ENCODE measurements at regions not wholly inside any gene's neighbourhood (a gene's known extent, or its start where the extent isn't known, plus 50 kb on each side); places are given as distances from the start of the nearest gene placed in this dataset.

- TF ChIP-seq CTCF (IDR thresholded peaks at IDR 0.05; ENCODE audit: insufficient read depth in 1 of 2, low read depth in 1 of 2, low read length in 1 of 2, severe bottlenecking in 1 of 2, unreplicated experiment in 1 of 2) = no peak
- H3K4me1 Mint-ChIP-seq (ENCODE audit: low read depth, unreplicated experiment) = peaks cover 6% of the 10 kb centered on the region
- no peaks in the 10 kb centered on the region for H3K27me3 ChIP-seq (replicated peaks; ENCODE audit: control insufficient read depth, insufficient read depth, low read length)
- H3K36me3 Mint-ChIP-seq (ENCODE audit: insufficient read depth, unreplicated experiment) = no peaks in the 10 kb centered on the region
- no peak for DNase-seq
- 0 out of 2 replicates have a peak, but pooled peaks cover 4% of the 10 kb centered on the region for H3K9me3 ChIP-seq
- no peak overlapping the region for H3K27ac Mint-ChIP-seq (ENCODE audit: unreplicated experiment)
- H3K4me3 Mint-ChIP-seq (ENCODE audit: unreplicated experiment) = no peak overlapping the region
- H3K9me3 Mint-ChIP-seq (ENCODE audit: unreplicated experiment) = no peaks in the 10 kb centered on the region
- intact Hi-C loops (cut with micrococcal nuclease; ENCODE audit: unreplicated experiment) = no loop called here
- ChIA-PET CTCF (no interaction called here), POLR2A (no interaction called here)
- no peak overlapping the region for H3K4me3 ChIP-seq (ENCODE audit: low read depth, low read length)
- H3K4me1 ChIP-seq = peaks cover 4% of the 10 kb centered on the region
- peaks cover 12% of the 10 kb centered on the region for H3K27me3 Mint-ChIP-seq (ENCODE audit: insufficient read depth, unreplicated experiment)
- BruUV-seq (replicated peaks) = no TSS peak
- no peaks in the 10 kb centered on the region for H3K36me3 ChIP-seq (ENCODE audit: control insufficient read depth, insufficient read depth, low read length)
Measured at GRCh38 chr16:8183176-8184099, 406.9 kb downstream of the TMEM114 start.

GRCh38 chr16:8182761-8183160 is 407.6 kb downstream of the TMEM114 start:
- Mint-ChIP-seq H3K36me3 (ENCODE audit: insufficient read depth, unreplicated experiment) (no peaks in the 10 kb centered on the region), H3K27me3 (ENCODE audit: insufficient read depth, unreplicated experiment) (peaks cover 10% of the 10 kb centered on the region), H3K27ac (ENCODE audit: unreplicated experiment) (no peak overlapping the region), H3K4me1 (ENCODE audit: low read depth, unreplicated experiment) (peaks cover 6% of the 10 kb centered on the region), H3K4me3 (ENCODE audit: unreplicated experiment) (no peak overlapping the region), H3K9me3 (ENCODE audit: unreplicated experiment) (no peaks in the 10 kb centered on the region)
- Histone ChIP-seq H3K4me3 (ENCODE audit: low read depth, low read length) (no peak overlapping the region), H3K27me3 (replicated peaks; ENCODE audit: control insufficient read depth, insufficient read depth, low read length) (no peaks in the 10 kb centered on the region), H3K36me3 (ENCODE audit: control insufficient read depth, insufficient read depth, low read length) (no peaks in the 10 kb centered on the region), H3K9me3 (0 out of 2 replicates have a peak, but pooled peaks cover 4% of the 10 kb centered on the region), H3K4me1 (peaks cover 4% of the 10 kb centered on the region)
- intact Hi-C loops (cut with micrococcal nuclease; ENCODE audit: unreplicated experiment) = no loop called here
- ChIA-PET POLR2A (no interaction called here), CTCF (no interaction called here)
- DNase-seq = no peak
- no peak for TF ChIP-seq CTCF (IDR thresholded peaks at IDR 0.05; ENCODE audit: insufficient read depth in 1 of 2, low read depth in 1 of 2, low read length in 1 of 2, severe bottlenecking in 1 of 2, unreplicated experiment in 1 of 2)
- no TSS peak for BruUV-seq (replicated peaks)

GRCh38 chr16:8179615-8180014 is 410.7 kb downstream of the TMEM114 start:
- ChIA-PET CTCF (no interaction called here), POLR2A (no interaction called here)
- Histone ChIP-seq H3K4me1 (peaks cover 4% of the 10 kb centered on the region), H3K4me3 (ENCODE audit: low read depth, low read length) (no peak overlapping the region), H3K27me3 (replicated peaks; ENCODE audit: control insufficient read depth, insufficient read depth, low read length) (no peaks in the 10 kb centered on the region), H3K36me3 (ENCODE audit: control insufficient read depth, insufficient read depth, low read length) (no peaks in the 10 kb centered on the region), H3K9me3 (0 out of 2 replicates have a peak, but pooled peaks cover 4% of the 10 kb centered on the region)
- BruUV-seq (replicated peaks) = no TSS peak
- Mint-ChIP-seq H3K36me3 (ENCODE audit: insufficient read depth, unreplicated experiment) (no peaks in the 10 kb centered on the region), H3K4me1 (ENCODE audit: low read depth, unreplicated experiment) (peaks cover 6% of the 10 kb centered on the region), H3K4me3 (ENCODE audit: unreplicated experiment) (no peak overlapping the region), H3K27ac (ENCODE audit: unreplicated experiment) (no peak overlapping the region), H3K27me3 (ENCODE audit: insufficient read depth, unreplicated experiment) (peaks cover 3% of the 10 kb centered on the region), H3K9me3 (ENCODE audit: unreplicated experiment) (no peaks in the 10 kb centered on the region)
- no peak for DNase-seq
- TF ChIP-seq CTCF (IDR thresholded peaks at IDR 0.05; ENCODE audit: insufficient read depth in 1 of 2, low read depth in 1 of 2, low read length in 1 of 2, severe bottlenecking in 1 of 2, unreplicated experiment in 1 of 2) = no peak
- intact Hi-C loops (cut with micrococcal nuclease; ENCODE audit: unreplicated experiment) = no loop called here

Measured in Caco-2 (cell line).